DND-41 (cell line): ENCODE measurements at regions not wholly inside any gene's neighbourhood (a gene's known extent, or its start where the extent isn't known, plus 50 kb on each side); places are given as distances from the start of the nearest gene placed in this dataset.

Experiments used
- EZH2 ChIP-seq: IDR thresholded peaks from 3 replicates; pipeline ENCODE4 v1.6.1; 2012; ENCODE audit warnings: borderline replicate concordance, low read depth, mild to moderate bottlenecking, moderate library complexity, low read length, inconsistent platforms; ENCODE audit not compliant: severe bottlenecking
- TF ChIP-seq, protein P1 (sequence below): IDR thresholded peaks from 2 replicates; pipeline ENCODE4 v1.5.1; 2012; ENCODE audit warnings: borderline replicate concordance, low read length, moderate library complexity, mild to moderate bottlenecking; ENCODE audit not compliant: poor library complexity, severe bottlenecking; ENCODE audit errors: extremely low read depth

DNA sequence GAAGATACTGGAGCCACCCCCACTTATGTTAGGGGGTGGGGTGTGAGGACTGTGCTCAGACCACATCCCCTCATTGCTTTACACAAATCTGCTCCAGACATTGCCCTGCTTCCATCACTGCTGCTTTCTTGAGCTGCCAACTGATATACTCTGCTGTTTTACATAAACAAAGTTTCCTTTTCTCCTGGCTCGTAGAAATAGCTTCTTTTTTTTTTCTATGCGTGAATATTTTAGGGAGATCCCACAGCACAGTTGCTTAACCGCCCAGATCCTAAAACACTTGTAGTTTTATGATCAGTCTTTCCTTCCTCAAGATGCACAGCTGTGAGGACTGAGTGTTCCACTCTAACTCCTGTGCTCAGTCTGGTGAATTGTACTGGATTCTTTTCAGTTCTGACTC, 768.4 kb downstream of the PCDH18 start:
- TF ChIP-seq, protein P1, sequence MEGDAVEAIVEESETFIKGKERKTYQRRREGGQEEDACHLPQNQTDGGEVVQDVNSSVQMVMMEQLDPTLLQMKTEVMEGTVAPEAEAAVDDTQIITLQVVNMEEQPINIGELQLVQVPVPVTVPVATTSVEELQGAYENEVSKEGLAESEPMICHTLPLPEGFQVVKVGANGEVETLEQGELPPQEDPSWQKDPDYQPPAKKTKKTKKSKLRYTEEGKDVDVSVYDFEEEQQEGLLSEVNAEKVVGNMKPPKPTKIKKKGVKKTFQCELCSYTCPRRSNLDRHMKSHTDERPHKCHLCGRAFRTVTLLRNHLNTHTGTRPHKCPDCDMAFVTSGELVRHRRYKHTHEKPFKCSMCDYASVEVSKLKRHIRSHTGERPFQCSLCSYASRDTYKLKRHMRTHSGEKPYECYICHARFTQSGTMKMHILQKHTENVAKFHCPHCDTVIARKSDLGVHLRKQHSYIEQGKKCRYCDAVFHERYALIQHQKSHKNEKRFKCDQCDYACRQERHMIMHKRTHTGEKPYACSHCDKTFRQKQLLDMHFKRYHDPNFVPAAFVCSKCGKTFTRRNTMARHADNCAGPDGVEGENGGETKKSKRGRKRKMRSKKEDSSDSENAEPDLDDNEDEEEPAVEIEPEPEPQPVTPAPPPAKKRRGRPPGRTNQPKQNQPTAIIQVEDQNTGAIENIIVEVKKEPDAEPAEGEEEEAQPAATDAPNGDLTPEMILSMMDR, result no peak
- no peak for TF ChIP-seq EZH2
